Stimulated activated CD4-positive, alpha-beta T cell treated with anti-CD3 and anti-CD28 coated beads, Interleukin-12 subunit alpha, Interleukin-12 subunit beta, amount 100 ng/mL, for 48 hours (primary cell): ENCODE measurements at regions not wholly inside any gene's neighbourhood (a gene's known extent, or its start where the extent isn't known, plus 50 kb on each side); places are given as distances from the start of the nearest gene placed in this dataset.

Source experiments
- DNase-seq, 3 donors: peaks; one replicate each; pipeline ENCODE4 v3.0.0-alpha.2; 2020; ENCODE audit warnings: low read depth in 2 of 3, low spot score in 1 of 3

DNA sequence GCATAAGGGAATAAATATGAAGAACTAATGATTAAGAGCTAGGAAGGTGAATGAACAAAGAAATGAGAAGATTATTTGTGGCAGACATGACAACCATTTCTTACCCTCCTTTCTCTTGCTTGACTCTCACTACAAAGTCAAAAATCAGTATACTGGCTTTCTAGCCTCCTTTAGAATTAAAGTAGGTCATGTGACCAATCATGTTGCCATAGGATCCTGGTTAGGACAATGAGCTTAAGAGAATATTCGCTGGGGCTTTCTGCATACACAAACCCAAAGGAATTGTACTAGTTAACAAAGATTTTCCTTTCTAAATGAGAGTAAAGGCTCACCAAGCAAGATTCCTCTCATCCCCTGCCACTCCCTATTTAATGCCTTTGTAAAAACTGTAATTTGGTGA is 76.0 kb upstream of the ID4 start:
- no peak for DNase-seq

DNA sequence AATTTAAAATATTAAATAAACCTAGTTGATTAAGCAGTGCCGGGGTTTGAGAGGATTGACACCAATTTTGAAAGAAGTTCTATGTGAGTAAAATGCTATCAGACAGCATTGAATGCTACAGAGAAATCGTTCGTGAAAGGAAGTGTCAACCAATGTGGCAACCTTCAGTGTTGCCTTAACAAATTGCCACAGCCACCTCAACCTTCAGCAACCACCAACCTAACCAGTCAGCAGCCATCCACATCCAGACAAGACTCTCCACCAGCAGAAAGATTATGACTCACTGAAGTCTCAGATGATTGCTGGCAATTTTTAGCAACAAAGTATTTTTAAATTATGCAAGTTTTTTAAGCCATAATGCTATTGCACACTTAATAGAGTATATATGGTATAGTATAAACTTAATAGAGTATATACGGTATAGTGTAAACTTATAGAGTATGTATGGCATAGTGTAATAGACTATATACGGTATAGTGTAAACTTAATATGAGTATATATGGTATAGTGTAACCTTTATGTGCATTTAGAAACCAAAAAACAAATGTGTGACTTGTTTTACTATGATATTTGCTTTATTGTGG is 65.3 kb upstream of the ID4 start:
- no peak for DNase-seq

DNA sequence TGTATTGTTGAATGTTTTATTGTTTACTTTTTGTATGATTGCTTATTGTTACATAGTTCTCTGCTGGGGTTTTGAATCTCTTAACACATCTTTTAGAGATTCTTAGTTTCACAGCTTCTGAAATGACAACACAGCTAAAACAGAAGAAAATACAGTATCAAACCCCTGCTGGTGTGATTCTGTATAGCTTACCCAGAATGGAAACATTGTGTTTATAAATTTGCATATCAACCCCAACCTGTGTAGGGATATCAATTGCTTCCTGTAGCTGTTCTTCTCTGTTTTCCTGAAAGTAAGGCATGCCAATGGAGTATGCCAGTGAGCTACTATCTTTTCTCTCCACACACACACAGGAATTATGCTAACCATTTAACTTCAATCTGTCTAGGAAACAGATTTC is 64.3 kb upstream of the ID4 start:
- DNase-seq = no peak

DNA sequence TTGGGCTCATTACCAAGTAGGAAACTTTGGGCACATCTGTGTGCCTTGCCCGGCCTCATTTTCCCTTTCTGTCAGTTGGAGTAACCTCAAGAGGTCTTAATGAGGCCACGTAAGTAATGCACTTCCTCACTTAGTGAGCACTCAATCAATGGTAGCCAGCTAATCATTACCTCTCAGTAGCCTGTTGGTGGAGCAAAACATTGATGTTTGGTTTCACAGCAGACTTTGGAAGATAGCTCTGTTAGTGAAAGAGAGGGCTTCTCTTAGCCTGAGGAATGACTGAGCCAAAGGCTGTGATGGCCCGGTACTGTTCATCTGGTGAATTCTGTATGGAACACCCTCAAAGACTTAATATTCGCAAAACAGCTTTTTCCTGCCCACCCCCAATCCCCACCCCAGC is 55.9 kb upstream of the ID4 start:
- no peak for DNase-seq

DNA sequence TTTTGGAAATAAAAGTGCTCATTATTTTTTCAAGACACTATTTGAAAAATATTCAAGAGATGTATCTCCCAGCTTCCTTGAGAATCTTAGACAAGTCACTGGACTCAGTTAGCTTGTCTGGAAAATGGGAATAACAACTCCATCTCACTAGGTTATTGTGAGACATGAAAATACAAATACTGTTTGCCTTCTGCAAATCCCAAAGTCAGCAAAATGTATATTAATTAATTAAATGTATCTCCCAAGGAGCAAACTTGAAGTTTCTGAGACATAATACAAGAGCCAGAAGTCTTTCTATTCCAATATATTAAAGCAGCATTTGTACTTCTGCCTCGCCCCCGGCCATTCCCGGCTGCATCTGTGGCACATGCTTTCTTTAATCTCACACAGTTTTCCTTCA is 54.6 kb upstream of the ID4 start:
- DNase-seq = no peak
